Keratinocyte (primary cell): ENCODE measurements at regions not wholly inside any gene's neighbourhood (a gene's known extent, or its start where the extent isn't known, plus 50 kb on each side); places are given as distances from the start of the nearest gene placed in this dataset.

Experiments
- CTCF ChIP-seq, 3 experiments: IDR thresholded peaks in 1 of 3; conservative IDR thresholded peaks in 1 of 3; optimal IDR thresholded peaks in 1 of 3; 2 replicates in 2 of 3; 3 replicates in 1 of 3; pipeline versions ENCODE3 to v1.5.1; 2011; ENCODE audit warnings: low read length in 3 of 3, mild to moderate bottlenecking in 3 of 3, moderate library complexity in 2 of 3, control low read depth in 1 of 3, inconsistent platforms in 1 of 3; ENCODE audit not compliant: insufficient read depth in 2 of 3; ENCODE audit errors: extremely low read depth in 1 of 3
- EZH2 ChIP-seq: IDR thresholded peaks from one replicate; pipeline ENCODE4 v1.6.1; 2012; ENCODE audit warnings: inconsistent platforms, mild to moderate bottlenecking, low read length, moderate library complexity

GRCh38 chr5:144103611-144104485 is 66.6 kb downstream of the YIPF5 start:
- TF ChIP-seq CTCF (optimal IDR thresholded peaks at IDR 0.05 in 1 of 3, IDR thresholded peaks at IDR 0.05 in 1 of 3, conservative IDR thresholded peaks at IDR 0.05 in 1 of 3; ENCODE audit: extremely low read depth in 1 of 3, insufficient read depth in 2 of 3, low read length in 3 of 3) = no peak
- no peak for TF ChIP-seq EZH2
